ENCODE measurements at regions not wholly inside any gene's neighbourhood (a gene's known extent, or its start where the extent isn't known, plus 50 kb on each side); places are given as distances from the start of the nearest gene placed in this dataset.
A peak's percentile ranks its signal among the peaks of the same experiment; 100 is the strongest.

DNA sequence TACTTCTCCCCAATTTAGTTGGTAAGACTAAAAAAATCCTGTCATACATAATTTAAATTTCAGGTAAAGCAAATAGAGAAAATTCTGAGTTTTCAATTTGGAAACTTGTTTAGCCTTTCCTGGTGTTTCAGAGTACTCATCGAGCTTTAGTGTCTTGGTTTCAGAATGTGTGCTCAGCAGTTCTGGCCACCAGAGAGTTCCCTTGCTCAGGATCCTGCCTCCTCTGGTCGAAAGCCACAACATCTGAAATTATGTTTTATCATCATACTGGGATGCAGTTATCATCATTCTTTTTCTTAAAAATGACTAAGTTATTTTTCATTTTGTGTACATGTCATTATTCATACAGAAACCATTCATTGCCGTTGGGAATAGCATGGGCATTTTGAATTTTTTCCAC, 263.2 kb upstream of the SPRY2 start:
- Histone ChIP-seq H3K79me2 (replicated peaks; ENCODE audit: insufficient read depth) (no peaks in the 10 kb centered on the region), H3K4me1 (ENCODE audit: insufficient read depth) (peaks cover 12% of the 10 kb centered on the region; the same call in 1 of the 2 replicates), H4K20me1 (replicated peaks; ENCODE audit: insufficient read depth) (no peaks in the 10 kb centered on the region), H3K4me2 (no peak overlapping the region), H3K9me2 (ENCODE audit: insufficient read depth) (no peaks in the 10 kb centered on the region), H3F3A (replicated peaks; ENCODE audit: low read depth) (no peaks in the 10 kb centered on the region), H3K27ac (ENCODE audit: low read depth) (no peak overlapping the region), H3K4me3 (no peak overlapping the region), H3K36me3 (ENCODE audit: insufficient read depth) (no peaks in the 10 kb centered on the region), H3K27me3 (ENCODE audit: insufficient read depth) (no peaks in the 10 kb centered on the region), H2AFZ (no peak overlapping the region)
- peaks cover 12% of the 10 kb centered on the region; the same call in 2 of the 3 replicates for H3K4me1 Mint-ChIP-seq
- H3K9me3 Mint-ChIP-seq, result no peaks in the 10 kb centered on the region
- ATAC-seq, result peak; percentile 42; the same call in 2 of the 3 replicates
- no peak overlapping the region for H3K27ac Mint-ChIP-seq
- H3K27me3 Mint-ChIP-seq (ENCODE audit: insufficient read depth, low read depth, poor library complexity), result no peaks in the 10 kb centered on the region
- no peaks in the 10 kb centered on the region for H3K36me3 Mint-ChIP-seq (ENCODE audit: low read depth)
- TF ChIP-seq, protein P1, sequence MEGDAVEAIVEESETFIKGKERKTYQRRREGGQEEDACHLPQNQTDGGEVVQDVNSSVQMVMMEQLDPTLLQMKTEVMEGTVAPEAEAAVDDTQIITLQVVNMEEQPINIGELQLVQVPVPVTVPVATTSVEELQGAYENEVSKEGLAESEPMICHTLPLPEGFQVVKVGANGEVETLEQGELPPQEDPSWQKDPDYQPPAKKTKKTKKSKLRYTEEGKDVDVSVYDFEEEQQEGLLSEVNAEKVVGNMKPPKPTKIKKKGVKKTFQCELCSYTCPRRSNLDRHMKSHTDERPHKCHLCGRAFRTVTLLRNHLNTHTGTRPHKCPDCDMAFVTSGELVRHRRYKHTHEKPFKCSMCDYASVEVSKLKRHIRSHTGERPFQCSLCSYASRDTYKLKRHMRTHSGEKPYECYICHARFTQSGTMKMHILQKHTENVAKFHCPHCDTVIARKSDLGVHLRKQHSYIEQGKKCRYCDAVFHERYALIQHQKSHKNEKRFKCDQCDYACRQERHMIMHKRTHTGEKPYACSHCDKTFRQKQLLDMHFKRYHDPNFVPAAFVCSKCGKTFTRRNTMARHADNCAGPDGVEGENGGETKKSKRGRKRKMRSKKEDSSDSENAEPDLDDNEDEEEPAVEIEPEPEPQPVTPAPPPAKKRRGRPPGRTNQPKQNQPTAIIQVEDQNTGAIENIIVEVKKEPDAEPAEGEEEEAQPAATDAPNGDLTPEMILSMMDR (conservative IDR thresholded peaks at IDR 0.05; ENCODE audit: low read depth in 2 of 2), result peak; percentile 12 to 26; a peak in 2 of 4 replicates
- TF ChIP-seq ZNF462 (CRISPR knock-in tag; IDR thresholded peaks at IDR 0.05), result no peak
- no peak overlapping the region for H3K4me3 Mint-ChIP-seq
- DNase-seq (ENCODE audit: low spot score), result peak; percentile 8

DNA sequence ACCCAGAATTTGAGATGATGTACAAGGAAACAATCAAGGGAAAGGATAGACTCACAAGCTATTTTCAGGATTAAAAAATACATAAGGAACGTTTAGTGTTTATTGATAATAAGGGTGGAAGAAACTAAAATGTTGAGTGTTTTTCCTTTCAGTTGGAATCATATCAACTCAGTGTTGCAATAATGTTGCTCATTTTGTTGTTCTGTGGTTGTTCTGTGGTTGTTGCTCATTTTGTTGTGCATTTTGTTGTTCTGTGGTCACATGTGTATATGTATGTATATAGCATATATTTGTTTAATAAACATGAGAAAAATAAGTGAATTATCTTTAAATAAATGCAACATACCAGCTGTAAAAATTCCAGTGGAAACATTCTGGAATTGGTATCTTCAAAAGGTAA, 262.4 kb upstream of the SPRY2 start:
- H3K27me3 ChIP-seq (ENCODE audit: insufficient read depth), result no peaks in the 10 kb centered on the region
- Mint-ChIP-seq H3K27me3 (ENCODE audit: insufficient read depth, low read depth, poor library complexity) (no peaks in the 10 kb centered on the region), H3K4me1 (peaks cover 16% of the 10 kb centered on the region), H3K9me3 (no peaks in the 10 kb centered on the region), H3K4me3 (no peak overlapping the region), H3K36me3 (ENCODE audit: low read depth) (no peaks in the 10 kb centered on the region), H3K27ac (no peak overlapping the region)
- H3F3A ChIP-seq (replicated peaks; ENCODE audit: low read depth), result no peaks in the 10 kb centered on the region
- no peaks in the 10 kb centered on the region for H3K79me2 ChIP-seq (replicated peaks; ENCODE audit: insufficient read depth)
- ATAC-seq (no peak), DNase-seq (ENCODE audit: low spot score) (no peak)
- H4K20me1 ChIP-seq (replicated peaks; ENCODE audit: insufficient read depth), result no peaks in the 10 kb centered on the region
- H3K4me1 ChIP-seq (ENCODE audit: insufficient read depth), result peaks cover 15% of the 10 kb centered on the region
- H2AFZ ChIP-seq, result no peak overlapping the region
- no peak overlapping the region for H3K4me3 ChIP-seq
- no peaks in the 10 kb centered on the region for H3K9me2 ChIP-seq (ENCODE audit: insufficient read depth)
- H3K4me2 ChIP-seq, result no peak overlapping the region
- H3K27ac ChIP-seq (ENCODE audit: low read depth), result no peak overlapping the region
- no peaks in the 10 kb centered on the region for H3K36me3 ChIP-seq (ENCODE audit: insufficient read depth)
- TF ChIP-seq NANOG (IDR thresholded peaks at IDR 0.05; ENCODE audit: borderline replicate concordance) (no peak), ZNF114 (CRISPR knock-in tag; IDR thresholded peaks at IDR 0.05) (no peak), STAT1 (IDR thresholded peaks at IDR 0.05; ENCODE audit: unreplicated experiment) (no peak), POLR2AphosphoS5 (IDR thresholded peaks at IDR 0.05; ENCODE audit: low read depth) (no peak), EZH2phosphoT487 (IDR thresholded peaks at IDR 0.05; ENCODE audit: unreplicated experiment) (no peak), ZNF331 (CRISPR knock-in tag; IDR thresholded peaks at IDR 0.05; ENCODE audit: low read depth) (no peak), EZH2 (IDR thresholded peaks at IDR 0.05; ENCODE audit: low read depth, unreplicated experiment) (no peak), REST (IDR thresholded peaks at IDR 0.05; ENCODE audit: unreplicated experiment) (no peak), JUNB (IDR thresholded peaks at IDR 0.05; ENCODE audit: unreplicated experiment) (no peak)
